ENCODE measurements at regions not wholly inside any gene's neighbourhood (a gene's known extent, or its start where the extent isn't known, plus 50 kb on each side); places are given as distances from the start of the nearest gene placed in this dataset.

DNA sequence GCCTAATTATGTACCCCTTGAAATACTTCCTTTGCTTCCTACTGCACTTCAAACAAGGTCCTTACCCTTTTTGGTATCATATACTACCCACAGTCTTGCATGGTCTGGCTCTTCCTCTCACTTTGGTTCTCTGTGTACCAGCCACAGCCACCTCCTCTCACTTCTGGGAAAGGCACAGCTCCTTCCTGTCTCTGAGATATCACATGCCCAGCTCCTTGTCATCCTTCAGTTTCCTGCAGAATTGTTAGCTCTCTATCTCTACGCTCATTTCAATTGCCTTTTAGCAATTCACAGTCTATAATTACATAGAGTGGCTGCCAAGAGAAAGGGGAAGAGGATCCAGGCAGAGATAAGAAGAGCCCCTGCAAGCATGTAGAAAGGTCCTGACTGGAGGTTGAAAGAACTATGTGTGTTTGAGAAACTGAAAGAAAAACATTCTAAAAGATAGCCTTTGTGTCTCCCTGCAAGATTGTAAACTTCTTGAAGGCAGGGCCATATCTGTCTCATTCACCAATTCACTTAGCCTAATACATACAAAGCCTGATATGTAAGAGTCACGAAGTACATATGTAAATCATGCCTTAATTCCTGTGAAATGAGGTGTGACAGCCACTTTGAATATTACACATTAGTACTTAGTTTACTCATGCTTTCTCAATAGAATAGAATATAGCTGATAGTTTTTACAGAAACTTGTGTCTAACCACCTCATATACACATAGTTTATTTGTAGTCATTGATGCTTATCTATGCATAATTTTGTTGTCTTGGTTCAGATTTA lies 933.1 kb downstream of the DIAPH3 start:
- DNase-seq (ENCODE audit: low read depth), result no peak
- TF ChIP-seq, protein P1, sequence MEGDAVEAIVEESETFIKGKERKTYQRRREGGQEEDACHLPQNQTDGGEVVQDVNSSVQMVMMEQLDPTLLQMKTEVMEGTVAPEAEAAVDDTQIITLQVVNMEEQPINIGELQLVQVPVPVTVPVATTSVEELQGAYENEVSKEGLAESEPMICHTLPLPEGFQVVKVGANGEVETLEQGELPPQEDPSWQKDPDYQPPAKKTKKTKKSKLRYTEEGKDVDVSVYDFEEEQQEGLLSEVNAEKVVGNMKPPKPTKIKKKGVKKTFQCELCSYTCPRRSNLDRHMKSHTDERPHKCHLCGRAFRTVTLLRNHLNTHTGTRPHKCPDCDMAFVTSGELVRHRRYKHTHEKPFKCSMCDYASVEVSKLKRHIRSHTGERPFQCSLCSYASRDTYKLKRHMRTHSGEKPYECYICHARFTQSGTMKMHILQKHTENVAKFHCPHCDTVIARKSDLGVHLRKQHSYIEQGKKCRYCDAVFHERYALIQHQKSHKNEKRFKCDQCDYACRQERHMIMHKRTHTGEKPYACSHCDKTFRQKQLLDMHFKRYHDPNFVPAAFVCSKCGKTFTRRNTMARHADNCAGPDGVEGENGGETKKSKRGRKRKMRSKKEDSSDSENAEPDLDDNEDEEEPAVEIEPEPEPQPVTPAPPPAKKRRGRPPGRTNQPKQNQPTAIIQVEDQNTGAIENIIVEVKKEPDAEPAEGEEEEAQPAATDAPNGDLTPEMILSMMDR (IDR thresholded peaks at IDR 0.05; ENCODE audit: insufficient read depth, low read depth, low read length, missing control alignments), result no peak
- no peak overlapping the region for H3K4me3 ChIP-seq (ENCODE audit: low read length)

DNA sequence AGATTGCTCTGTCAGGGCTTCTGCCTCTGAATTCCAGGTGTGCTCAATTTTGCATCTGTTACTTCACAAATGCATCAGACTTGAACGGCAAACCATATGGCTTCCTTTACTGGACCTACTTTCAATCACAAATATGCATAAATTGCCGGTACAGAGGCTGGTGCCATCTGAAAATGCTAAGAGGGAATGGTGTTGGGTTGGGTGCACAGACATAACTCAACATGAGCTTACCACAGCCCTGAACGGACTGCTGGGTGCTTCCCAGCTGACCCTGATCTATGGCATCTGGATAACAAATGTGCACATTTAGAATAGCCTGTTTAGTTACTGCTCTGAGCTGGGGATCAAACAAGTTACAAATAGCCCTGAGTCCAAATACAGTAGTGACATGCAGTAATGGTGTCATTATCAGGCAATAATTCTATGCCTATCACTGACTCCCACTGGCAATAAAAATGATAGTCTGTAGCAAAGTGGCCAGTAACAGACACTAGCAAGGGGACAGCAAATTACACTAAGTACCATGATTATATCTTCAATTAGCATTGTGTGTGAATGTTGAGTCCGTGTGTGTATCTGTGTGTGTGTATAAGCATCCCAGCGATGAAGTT lies 927.3 kb downstream of the DIAPH3 start:
- TF ChIP-seq, protein P1 (IDR thresholded peaks at IDR 0.05; ENCODE audit: insufficient read depth, low read depth, low read length, missing control alignments), result no peak

DNA sequence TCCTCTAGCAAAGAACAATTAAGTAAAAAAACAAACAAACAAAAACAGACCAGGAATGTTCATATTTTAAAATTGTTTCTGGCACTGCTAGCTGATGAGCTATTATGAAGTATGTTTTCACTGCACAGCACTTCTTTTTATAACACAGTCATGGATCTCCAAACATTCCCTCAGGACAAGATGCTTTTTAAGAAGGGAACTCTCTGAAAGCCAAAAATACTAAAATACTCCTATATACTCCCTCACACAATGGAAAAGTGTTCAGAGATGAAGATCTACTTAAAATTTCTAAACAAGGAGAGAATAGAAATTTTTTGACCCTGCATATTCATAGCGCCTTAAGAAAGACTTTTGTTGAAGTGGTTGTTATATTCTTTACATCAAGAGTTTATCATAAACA lies 926.8 kb downstream of the DIAPH3 start:
- no peak for DNase-seq (ENCODE audit: low read depth)
- TF ChIP-seq, protein P1 (IDR thresholded peaks at IDR 0.05; ENCODE audit: insufficient read depth, low read depth, low read length, missing control alignments), result no peak
- H3K4me3 ChIP-seq (ENCODE audit: low read length), result no peak overlapping the region

More for the DNA sequence above, 927.3 kb downstream of the DIAPH3 start:
- no peak overlapping the region for H3K4me3 ChIP-seq (ENCODE audit: low read length)
- no peak for DNase-seq (ENCODE audit: low read depth)

DNA sequence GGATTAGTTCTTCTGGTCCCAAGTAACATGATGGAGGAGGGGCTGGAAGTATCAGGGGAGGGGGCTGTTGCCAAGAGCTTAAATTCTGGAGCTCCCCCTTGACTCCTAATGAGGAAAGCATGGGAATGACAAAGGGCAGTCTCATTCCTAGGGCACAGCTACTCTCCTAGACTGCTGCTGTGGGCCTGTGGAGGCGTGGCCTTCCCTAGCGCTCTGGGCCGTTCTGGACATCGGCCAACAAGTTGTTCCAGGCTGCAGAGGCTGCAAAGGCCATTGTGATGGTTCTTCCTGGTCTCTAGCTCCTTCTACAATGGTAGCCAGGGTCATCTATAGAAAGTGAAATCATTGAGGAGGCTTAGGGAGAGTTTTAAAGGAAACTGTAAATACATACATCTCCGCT lies 916.6 kb downstream of the DIAPH3 start:
- DNase-seq (ENCODE audit: low read depth), result no peak
- TF ChIP-seq, protein P1 (IDR thresholded peaks at IDR 0.05; ENCODE audit: insufficient read depth, low read depth, low read length, missing control alignments), result no peak
- no peak overlapping the region for H3K4me3 ChIP-seq (ENCODE audit: low read length)

DNA sequence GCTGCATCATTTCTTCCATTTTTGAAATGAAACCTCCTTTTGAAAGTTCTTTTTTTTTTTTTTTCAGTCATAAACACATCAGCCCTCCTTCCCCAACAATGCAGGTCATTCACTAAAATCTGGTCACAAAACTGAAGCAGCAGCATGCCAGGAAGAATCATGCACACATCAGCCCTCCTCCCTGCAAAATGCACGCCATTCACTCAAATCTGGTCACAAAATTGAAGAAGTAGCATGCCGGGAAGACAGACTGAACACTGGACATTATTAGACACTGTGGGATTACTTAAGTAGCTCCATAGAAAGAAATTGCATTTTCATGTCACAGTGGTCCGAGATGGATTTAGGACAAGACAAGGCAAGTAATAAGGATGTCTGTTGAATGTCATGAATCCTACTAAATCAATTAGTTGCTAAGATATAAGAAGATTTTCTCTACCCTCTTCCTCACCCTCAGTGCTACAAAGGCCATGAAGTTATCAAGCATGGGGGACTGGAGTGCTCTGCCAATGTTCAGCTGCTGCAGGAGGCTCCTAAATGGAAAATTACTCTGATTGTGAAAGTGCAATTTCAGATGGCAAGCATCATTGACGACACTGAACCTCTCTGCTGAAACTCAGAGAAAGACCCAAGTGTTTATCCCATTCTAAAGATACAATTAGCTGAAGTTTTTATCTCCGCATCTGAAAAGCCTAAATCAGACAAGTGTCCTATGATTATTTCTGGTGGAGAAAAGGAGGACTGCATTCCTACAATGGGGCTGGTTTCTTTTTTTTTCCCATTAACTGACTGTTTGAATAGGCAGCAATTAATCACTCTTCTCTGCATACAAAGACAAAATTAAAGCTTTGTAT lies 913.2 kb downstream of the DIAPH3 start:
- no peak for DNase-seq (ENCODE audit: low read depth)
- no peak overlapping the region for H3K4me3 ChIP-seq (ENCODE audit: low read length)
- TF ChIP-seq, protein P1 (IDR thresholded peaks at IDR 0.05; ENCODE audit: insufficient read depth, low read depth, low read length, missing control alignments), result no peak

DNA sequence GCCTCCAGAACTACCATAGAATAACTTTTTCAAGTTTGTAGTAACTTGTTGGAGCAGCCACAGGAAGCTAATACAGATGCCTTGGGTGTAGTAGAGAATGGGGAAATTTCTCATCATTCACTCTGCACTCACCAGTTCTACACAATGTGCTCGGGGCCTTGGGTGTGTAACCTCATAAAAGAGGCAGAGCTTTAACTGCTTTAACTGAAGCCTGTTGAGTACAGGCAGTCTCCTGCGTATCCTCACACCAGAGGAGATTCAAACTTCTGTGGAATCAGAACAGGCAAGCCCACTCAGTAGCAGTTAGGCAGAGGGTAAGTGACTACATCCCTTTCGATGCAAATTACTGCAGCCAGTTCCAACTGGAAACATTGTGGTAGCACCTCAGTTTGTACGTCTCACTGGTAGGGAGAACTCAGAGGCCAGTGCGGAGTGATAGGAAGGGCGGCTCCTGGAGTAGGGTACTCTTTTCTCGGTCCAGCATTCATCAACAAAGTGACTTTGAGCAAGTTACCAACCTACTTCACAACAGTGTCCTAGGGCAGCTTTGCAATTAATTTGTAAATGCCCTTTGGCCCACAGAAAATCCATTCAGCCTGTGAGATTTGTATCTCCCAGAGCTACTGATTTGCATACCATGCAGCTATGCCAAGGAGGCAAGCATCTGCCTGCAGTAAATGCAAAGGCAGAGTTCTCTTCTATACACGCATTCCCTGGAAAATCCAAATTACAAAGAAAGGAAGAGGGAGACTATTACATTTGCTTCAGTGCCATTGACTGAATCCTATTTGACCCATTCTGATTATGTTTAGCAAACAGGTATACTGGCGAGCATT lies 904.3 kb downstream of the DIAPH3 start:
- no peak overlapping the region for H3K4me3 ChIP-seq (ENCODE audit: low read length)
- no peak for DNase-seq (ENCODE audit: low read depth)
- TF ChIP-seq, protein P1 (IDR thresholded peaks at IDR 0.05; ENCODE audit: insufficient read depth, low read depth, low read length, missing control alignments), result no peak

Data from epithelial cell of esophagus (primary cell).